Neural cell (in vitro differentiated cells): ENCODE measurements at regions not wholly inside any gene's neighbourhood (a gene's known extent, or its start where the extent isn't known, plus 50 kb on each side); places are given as distances from the start of the nearest gene placed in this dataset.

Source experiments
- POLR2AphosphoS5 ChIP-seq: IDR thresholded peaks from 2 replicates; pipeline ENCODE4 v1.6.1; 2012
- TF ChIP-seq, protein P1 (sequence below): fragments of 450-650 bp; IDR thresholded peaks from 2 replicates; pipeline ENCODE4 v1.5.1; 2014; ENCODE audit warnings: antibody characterized with exemption, mild to moderate bottlenecking, moderate library complexity; ENCODE audit not compliant: poor library complexity, severe bottlenecking

GRCh38 chr18:60113396-60113795 lies 213.6 kb downstream of the PMAIP1 start:
- TF ChIP-seq, protein P1, sequence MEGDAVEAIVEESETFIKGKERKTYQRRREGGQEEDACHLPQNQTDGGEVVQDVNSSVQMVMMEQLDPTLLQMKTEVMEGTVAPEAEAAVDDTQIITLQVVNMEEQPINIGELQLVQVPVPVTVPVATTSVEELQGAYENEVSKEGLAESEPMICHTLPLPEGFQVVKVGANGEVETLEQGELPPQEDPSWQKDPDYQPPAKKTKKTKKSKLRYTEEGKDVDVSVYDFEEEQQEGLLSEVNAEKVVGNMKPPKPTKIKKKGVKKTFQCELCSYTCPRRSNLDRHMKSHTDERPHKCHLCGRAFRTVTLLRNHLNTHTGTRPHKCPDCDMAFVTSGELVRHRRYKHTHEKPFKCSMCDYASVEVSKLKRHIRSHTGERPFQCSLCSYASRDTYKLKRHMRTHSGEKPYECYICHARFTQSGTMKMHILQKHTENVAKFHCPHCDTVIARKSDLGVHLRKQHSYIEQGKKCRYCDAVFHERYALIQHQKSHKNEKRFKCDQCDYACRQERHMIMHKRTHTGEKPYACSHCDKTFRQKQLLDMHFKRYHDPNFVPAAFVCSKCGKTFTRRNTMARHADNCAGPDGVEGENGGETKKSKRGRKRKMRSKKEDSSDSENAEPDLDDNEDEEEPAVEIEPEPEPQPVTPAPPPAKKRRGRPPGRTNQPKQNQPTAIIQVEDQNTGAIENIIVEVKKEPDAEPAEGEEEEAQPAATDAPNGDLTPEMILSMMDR = no peak
- TF ChIP-seq POLR2AphosphoS5 = no peak
